ENCODE measurements at regions not wholly inside any gene's neighbourhood (a gene's known extent, or its start where the extent isn't known, plus 50 kb on each side); places are given as distances from the start of the nearest gene placed in this dataset.

DNA sequence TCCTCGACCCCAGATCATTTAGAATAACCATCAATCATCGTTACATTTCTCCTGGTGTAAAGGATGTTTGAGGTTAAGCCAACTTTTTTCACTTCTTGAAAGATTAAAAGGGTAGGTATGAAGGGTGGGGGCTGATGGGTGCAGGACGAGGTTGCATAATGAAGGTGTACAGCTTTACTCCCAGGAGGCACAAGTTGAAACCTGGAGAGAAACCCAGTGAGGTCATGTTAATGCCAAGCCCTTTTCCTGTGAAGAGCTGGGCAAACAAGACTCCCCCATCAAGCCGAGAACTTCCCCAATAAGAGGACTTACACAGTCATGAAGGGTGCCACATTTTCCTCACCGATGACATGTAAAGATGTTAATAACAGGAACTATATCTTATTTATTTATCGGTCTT is 84.3 kb downstream of the FZD10 start:
- no peak overlapping the region for H2AFZ ChIP-seq (ENCODE audit: low read depth, low read length, poor library complexity, severe bottlenecking)
- H4K20me1 ChIP-seq (ENCODE audit: insufficient read depth) = no peaks in the 10 kb centered on the region
- H3K4me3 ChIP-seq (replicated peaks in 1 of 2; ENCODE audit: low read depth in 1 of 2, low read length in 2 of 2) = no peak overlapping the region
- H3K36me3 ChIP-seq (ENCODE audit: control insufficient read depth in 1 of 2, insufficient read depth in 2 of 2, low read length in 2 of 2) = no peaks in the 10 kb centered on the region
- BruUV-seq (replicated peaks) = no TSS peak
- H3K9me3 ChIP-seq (ENCODE audit: control insufficient read depth in 1 of 2, insufficient read depth in 1 of 2, low read depth in 1 of 2, low read length in 2 of 2) = peaks cover 0 to 5% of the 10 kb centered on the region in 2 experiments; a peak in 2 of 4 replicates
- no peak overlapping the region for H3K4me2 ChIP-seq (ENCODE audit: low read length)
- intact Hi-C loops (cut with micrococcal nuclease) = no loop called here
- H3K27me3 ChIP-seq (ENCODE audit: insufficient read depth, low read length) = no peaks in the 10 kb centered on the region
- H3K27ac ChIP-seq (ENCODE audit: low read depth, low read length) = no peak overlapping the region
- ChIA-PET RAD21 (ENCODE audit: low non-redundant PET in 1 of 2, low total read pairs in 2 of 2, uncharacterized antibody in 2 of 2, unreplicated experiment in 2 of 2) (no interaction called here), CTCF (no interaction called here), POLR2A (no interaction called here)
- no peak overlapping the region for H3K9ac ChIP-seq (ENCODE audit: low read length)
- no peaks in the 10 kb centered on the region for H3K79me2 ChIP-seq (ENCODE audit: insufficient read depth, low read length)
- TF ChIP-seq, protein P1, sequence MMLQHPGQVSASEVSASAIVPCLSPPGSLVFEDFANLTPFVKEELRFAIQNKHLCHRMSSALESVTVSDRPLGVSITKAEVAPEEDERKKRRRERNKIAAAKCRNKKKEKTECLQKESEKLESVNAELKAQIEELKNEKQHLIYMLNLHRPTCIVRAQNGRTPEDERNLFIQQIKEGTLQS (IDR thresholded peaks at IDR 0.05) = no peak
- TF ChIP-seq ZFX (IDR thresholded peaks at IDR 0.05) = no peak
- TF ChIP-seq ELF1 (IDR thresholded peaks at IDR 0.05; ENCODE audit: borderline replicate concordance, low read depth) = no peak
- TF ChIP-seq, protein P2, sequence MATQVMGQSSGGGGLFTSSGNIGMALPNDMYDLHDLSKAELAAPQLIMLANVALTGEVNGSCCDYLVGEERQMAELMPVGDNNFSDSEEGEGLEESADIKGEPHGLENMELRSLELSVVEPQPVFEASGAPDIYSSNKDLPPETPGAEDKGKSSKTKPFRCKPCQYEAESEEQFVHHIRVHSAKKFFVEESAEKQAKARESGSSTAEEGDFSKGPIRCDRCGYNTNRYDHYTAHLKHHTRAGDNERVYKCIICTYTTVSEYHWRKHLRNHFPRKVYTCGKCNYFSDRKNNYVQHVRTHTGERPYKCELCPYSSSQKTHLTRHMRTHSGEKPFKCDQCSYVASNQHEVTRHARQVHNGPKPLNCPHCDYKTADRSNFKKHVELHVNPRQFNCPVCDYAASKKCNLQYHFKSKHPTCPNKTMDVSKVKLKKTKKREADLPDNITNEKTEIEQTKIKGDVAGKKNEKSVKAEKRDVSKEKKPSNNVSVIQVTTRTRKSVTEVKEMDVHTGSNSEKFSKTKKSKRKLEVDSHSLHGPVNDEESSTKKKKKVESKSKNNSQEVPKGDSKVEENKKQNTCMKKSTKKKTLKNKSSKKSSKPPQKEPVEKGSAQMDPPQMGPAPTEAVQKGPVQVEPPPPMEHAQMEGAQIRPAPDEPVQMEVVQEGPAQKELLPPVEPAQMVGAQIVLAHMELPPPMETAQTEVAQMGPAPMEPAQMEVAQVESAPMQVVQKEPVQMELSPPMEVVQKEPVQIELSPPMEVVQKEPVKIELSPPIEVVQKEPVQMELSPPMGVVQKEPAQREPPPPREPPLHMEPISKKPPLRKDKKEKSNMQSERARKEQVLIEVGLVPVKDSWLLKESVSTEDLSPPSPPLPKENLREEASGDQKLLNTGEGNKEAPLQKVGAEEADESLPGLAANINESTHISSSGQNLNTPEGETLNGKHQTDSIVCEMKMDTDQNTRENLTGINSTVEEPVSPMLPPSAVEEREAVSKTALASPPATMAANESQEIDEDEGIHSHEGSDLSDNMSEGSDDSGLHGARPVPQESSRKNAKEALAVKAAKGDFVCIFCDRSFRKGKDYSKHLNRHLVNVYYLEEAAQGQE (IDR thresholded peaks at IDR 0.05; ENCODE audit: low read depth) = no peak
- ATAC-seq (no peak), DNase-seq (ENCODE audit: low read depth, low spot score) (no peak)
- H3K4me1 ChIP-seq (ENCODE audit: control insufficient read depth in 1 of 2, insufficient read depth in 2 of 2, low read length in 2 of 2) = no peaks in the 10 kb centered on the region
- no peaks in the 10 kb centered on the region for H3K9me2 ChIP-seq (ENCODE audit: insufficient read depth)

DNA sequence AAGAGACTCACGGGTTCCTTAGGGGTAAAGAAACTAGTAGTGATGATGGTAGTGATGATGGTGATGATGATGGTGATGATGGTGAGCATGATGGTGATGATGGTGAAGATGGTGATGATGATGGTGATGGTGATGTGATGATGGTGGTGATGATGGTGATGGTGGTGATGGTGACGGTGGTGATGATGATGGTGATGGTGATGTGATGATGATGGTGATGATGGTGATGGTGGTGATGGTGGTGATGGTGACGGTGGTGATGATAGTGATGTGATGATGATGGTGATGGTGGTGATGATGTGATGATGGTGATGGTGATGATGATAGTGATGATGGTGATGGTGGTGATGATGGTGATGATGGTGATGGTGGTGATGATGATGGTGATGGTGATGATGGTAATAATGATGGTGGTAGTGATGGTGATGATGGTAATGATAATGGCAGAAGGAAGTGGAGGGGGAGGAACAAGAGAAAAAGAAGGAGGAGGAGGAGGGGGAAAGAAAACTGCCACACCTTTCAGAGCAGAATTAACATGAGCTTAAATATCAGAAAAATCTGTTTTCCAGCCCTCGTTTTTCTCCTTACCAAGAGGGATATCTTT is 85.5 kb downstream of the FZD10 start:
- Histone ChIP-seq H3K9ac (ENCODE audit: low read length) (no peak overlapping the region), H3K79me2 (ENCODE audit: insufficient read depth, low read length) (no peaks in the 10 kb centered on the region), H3K4me1 (ENCODE audit: control insufficient read depth in 1 of 2, insufficient read depth in 2 of 2, low read length in 2 of 2) (no peaks in the 10 kb centered on the region), H3K27me3 (ENCODE audit: insufficient read depth, low read length) (no peaks in the 10 kb centered on the region), H3K27ac (ENCODE audit: low read depth, low read length) (no peak overlapping the region), H2AFZ (ENCODE audit: low read depth, low read length, poor library complexity, severe bottlenecking) (no peak overlapping the region), H4K20me1 (ENCODE audit: insufficient read depth) (no peaks in the 10 kb centered on the region), H3K36me3 (ENCODE audit: control insufficient read depth in 1 of 2, insufficient read depth in 2 of 2, low read length in 2 of 2) (no peaks in the 10 kb centered on the region), H3K9me2 (ENCODE audit: insufficient read depth) (no peaks in the 10 kb centered on the region), H3K9me3 (ENCODE audit: control insufficient read depth in 1 of 2, insufficient read depth in 1 of 2, low read depth in 1 of 2, low read length in 2 of 2) (peaks cover 0 to 7% of the 10 kb centered on the region in 2 experiments; a peak in 2 of 4 replicates), H3K4me3 (replicated peaks in 1 of 2; ENCODE audit: low read depth in 1 of 2, low read length in 2 of 2) (no peak overlapping the region), H3K4me2 (ENCODE audit: low read length) (no peak overlapping the region)
- ChIA-PET CTCF (no interaction called here), RAD21 (ENCODE audit: low non-redundant PET in 1 of 2, low total read pairs in 2 of 2, uncharacterized antibody in 2 of 2, unreplicated experiment in 2 of 2) (no interaction called here), POLR2A (no interaction called here)
- no peak for ATAC-seq
- no peak for DNase-seq (ENCODE audit: low read depth, low spot score)
- TF ChIP-seq POLR2A (IDR thresholded peaks at IDR 0.05; ENCODE audit: borderline replicate concordance, extremely low read depth, insufficient read depth, insufficient read length) (no peak), RAD21 (IDR thresholded peaks at IDR 0.05; ENCODE audit: low read depth) (no peak), ELF1 (IDR thresholded peaks at IDR 0.05; ENCODE audit: borderline replicate concordance, low read depth) (no peak), CBX3 (IDR thresholded peaks at IDR 0.05; ENCODE audit: low read depth) (no peak), YY1 (IDR thresholded peaks at IDR 0.05; ENCODE audit: extremely low read depth, insufficient replicate concordance, low read depth, low read length) (no peak)
- TF ChIP-seq, protein P1 (IDR thresholded peaks at IDR 0.05) = no peak
- TF ChIP-seq, protein P3, sequence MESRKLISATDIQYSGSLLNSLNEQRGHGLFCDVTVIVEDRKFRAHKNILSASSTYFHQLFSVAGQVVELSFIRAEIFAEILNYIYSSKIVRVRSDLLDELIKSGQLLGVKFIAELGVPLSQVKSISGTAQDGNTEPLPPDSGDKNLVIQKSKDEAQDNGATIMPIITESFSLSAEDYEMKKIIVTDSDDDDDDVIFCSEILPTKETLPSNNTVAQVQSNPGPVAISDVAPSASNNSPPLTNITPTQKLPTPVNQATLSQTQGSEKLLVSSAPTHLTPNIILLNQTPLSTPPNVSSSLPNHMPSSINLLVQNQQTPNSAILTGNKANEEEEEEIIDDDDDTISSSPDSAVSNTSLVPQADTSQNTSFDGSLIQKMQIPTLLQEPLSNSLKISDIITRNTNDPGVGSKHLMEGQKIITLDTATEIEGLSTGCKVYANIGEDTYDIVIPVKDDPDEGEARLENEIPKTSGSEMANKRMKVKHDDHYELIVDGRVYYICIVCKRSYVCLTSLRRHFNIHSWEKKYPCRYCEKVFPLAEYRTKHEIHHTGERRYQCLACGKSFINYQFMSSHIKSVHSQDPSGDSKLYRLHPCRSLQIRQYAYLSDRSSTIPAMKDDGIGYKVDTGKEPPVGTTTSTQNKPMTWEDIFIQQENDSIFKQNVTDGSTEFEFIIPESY (IDR thresholded peaks at IDR 0.05; ENCODE audit: extremely low read depth, insufficient replicate concordance, low read length) = no peak
- no TSS peak for BruUV-seq (replicated peaks)
- intact Hi-C loops (cut with micrococcal nuclease) = no loop called here

All from HCT116 (cell line).